ENCODE measurements at regions not wholly inside any gene's neighbourhood (a gene's known extent, or its start where the extent isn't known, plus 50 kb on each side); places are given as distances from the start of the nearest gene placed in this dataset.
"Not testable (repeated sequence)": the region's sequence is repeated elsewhere in the genome, so short reads cannot be mapped to it uniquely, and the experiment has no call there.

DNA sequence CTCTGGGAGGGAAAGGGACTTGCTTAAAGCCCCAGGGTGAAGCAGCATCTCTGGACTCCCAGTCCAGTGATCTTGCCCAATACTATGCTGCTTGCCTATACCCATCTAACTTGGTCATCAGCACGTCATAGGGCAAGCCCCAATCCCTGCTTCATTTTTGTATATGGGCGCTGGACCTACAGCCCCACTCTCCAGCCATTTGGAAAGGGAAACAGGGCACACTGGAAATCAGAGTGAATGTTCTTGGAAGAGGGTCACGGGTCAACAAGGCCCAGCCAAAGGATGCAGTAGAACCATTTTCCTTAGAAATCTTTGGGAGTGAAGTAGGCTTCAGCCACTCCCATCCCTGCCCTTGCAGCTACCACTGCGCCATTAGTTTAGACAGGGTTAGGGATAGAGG lies 162.5 kb downstream of the GOLGA6L4 start:
- TF ChIP-seq CTCF (conservative IDR thresholded peaks at IDR 0.05); ZFX (IDR thresholded peaks at IDR 0.05): not testable (repeated sequence)
